ENCODE measurements at regions not wholly inside any gene's neighbourhood (a gene's known extent, or its start where the extent isn't known, plus 50 kb on each side); places are given as distances from the start of the nearest gene placed in this dataset.
A peak's percentile ranks its signal among the peaks of the same experiment; 100 is the strongest.

- DNase-seq (ENCODE audit: low spot score): no peak
- in situ Hi-C loops (cut with HindIII; ENCODE audit: low sequenced_read_pairs): no loop called here
Measured at GRCh38 chr1:90795431-90795830, 78.3 kb upstream of the BARHL2 start.

- in situ Hi-C loops (cut with HindIII; ENCODE audit: low sequenced_read_pairs): no loop called here
- DNase-seq (ENCODE audit: low spot score): no peak
Measured at GRCh38 chr1:90786709-90787108, 69.6 kb upstream of the BARHL2 start.

DNA sequence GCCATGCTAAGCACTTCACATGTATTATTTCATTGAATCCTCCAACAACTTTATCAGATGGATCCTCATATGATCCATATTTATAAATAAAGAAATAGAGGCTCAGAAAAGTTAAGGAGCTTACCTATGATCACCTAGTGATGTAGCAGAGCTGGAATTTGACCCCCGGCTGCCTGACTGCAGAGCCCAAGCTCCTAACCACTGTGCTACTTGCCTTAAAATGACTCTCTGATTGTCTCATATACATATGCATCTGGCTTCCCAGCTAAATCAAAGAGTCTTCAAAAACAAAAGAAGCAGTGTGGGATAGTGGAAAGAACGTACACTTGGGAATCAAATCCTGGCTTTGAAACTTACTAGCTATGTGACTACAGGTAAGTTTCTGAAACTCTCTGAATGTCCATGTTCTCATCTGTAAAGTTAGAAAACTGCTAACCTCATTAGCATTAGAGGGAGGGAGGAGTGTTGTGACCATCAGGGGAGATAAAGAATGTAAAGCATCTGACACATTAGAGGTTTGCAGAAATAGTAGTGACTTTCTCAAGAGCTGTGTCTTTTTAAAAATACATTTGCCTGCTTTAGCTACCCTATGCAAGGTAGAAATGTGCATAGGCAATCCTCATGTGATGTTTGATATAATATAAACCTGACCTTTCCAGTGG is 67.2 kb upstream of the BARHL2 start:
- in situ Hi-C loops (cut with HindIII; ENCODE audit: low sequenced_read_pairs): no loop called here
- no peak for DNase-seq (ENCODE audit: low spot score)

DNA sequence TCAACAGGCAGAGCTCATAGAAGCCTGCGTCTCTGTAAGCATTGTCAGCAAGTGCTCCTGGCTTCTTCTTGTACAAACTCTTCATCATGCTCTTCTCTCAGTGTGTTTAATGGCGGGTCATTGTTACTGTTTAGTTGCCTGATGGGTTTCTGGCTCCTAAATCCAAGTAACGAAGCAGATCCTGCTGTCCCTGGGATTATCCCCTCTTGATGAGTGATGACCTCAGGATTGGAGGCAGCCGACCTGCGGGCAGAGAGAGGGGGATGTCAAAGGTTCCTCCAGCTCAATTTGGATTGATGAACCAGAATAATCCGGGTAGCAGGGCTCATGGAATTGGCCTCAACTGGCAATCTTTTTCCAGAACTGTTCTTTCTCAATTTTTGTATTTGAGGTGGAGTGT is 66.1 kb upstream of the BARHL2 start:
- DNase-seq (ENCODE audit: low spot score): no peak
- in situ Hi-C loops (cut with HindIII; ENCODE audit: low sequenced_read_pairs): no loop called here

DNA sequence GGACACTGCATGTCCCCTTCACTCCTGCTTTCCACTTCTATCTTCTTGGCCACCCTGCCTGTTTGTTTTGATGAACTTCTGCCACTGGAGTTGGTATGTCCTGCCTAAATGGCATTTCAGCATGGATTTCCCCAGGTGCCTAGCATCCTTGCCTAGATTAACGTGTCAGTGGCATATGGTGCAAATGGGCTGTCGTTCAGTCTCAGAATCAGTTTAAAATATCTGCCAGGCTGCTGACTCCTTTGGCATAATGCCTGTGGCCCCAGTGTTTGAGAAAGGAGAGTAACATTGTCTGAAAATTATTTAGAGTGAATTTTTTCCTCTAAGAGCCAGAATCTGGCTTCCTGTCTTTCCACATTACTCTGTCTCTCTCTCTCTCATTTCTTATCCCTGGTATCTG is 64.9 kb upstream of the BARHL2 start:
- peak; percentile 90 for DNase-seq (ENCODE audit: low spot score)
- in situ Hi-C loops (cut with HindIII; ENCODE audit: low sequenced_read_pairs): no loop called here

DNA sequence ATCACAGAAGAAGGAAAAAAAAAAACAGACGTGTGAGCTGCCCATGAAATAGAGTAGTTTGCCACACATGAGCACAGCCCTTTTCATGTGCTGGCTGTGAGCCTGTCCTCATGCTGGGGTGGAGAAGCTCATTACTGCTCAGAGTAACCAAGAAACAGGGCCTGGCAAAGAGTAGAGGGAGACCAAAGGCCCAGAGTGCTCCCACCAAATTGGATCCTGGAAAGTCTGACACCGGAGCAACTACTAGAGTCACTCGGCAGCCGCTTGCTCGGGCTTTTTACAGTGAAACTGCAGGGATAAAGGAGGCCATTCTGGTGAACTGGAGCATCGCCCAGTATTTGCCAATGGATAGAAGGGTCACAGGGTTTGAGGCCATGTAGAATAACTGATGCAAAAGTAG is 64.4 kb upstream of the BARHL2 start:
- in situ Hi-C loops (cut with HindIII; ENCODE audit: low sequenced_read_pairs): no loop called here
- DNase-seq (ENCODE audit: low spot score): peak; percentile 71

- in situ Hi-C loops (cut with HindIII; ENCODE audit: low sequenced_read_pairs): no loop called here
Measured at GRCh38 chr1:90780981-90781380, 63.9 kb upstream of the BARHL2 start.

DNA sequence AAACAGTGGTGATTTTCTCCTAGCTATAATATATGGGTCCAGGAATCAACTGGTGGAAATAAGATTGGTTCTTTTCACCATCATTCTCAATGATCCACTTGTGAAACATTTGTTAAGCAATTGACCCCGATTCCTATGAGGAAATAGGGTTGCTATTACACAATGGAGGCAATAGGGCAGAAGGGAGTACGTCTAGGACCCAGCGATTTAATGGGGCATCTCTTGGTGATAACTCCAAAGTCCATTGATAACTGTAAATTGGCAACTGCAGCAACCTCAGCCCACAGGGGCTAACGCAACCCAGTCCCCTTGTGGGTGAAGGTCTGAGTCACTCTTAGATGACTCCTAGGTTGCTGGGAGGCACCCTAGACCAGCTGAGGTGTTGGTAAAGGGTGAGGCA is 62.5 kb upstream of the BARHL2 start:
- DNase-seq (ENCODE audit: low spot score): no peak
- in situ Hi-C loops (cut with HindIII; ENCODE audit: low sequenced_read_pairs): no loop called here

More at GRCh38 chr1:90780981-90781380, 63.9 kb upstream of the BARHL2 start:
- no peak for DNase-seq (ENCODE audit: low spot score)

GRCh38 chr1:90778486-90778885 is 61.4 kb upstream of the BARHL2 start:
- in situ Hi-C loops (cut with HindIII; ENCODE audit: low sequenced_read_pairs): no loop called here
- no peak for DNase-seq (ENCODE audit: low spot score)

GRCh38 chr1:90773812-90774211 is 56.7 kb upstream of the BARHL2 start:
- in situ Hi-C loops (cut with HindIII; ENCODE audit: low sequenced_read_pairs): no loop called here
- DNase-seq (ENCODE audit: low spot score): no peak

- DNase-seq (ENCODE audit: low spot score): no peak
- in situ Hi-C loops (cut with HindIII; ENCODE audit: low sequenced_read_pairs): no loop called here
Measured at GRCh38 chr1:90768826-90769225, 51.7 kb upstream of the BARHL2 start.

- in situ Hi-C loops (cut with HindIII; ENCODE audit: low sequenced_read_pairs): no loop called here
- DNase-seq (ENCODE audit: low spot score): no peak
Measured at GRCh38 chr1:90768098-90768497, 51.0 kb upstream of the BARHL2 start.

All from G401 (cell line).